H1 (cell line): ENCODE measurements at regions not wholly inside any gene's neighbourhood (a gene's known extent, or its start where the extent isn't known, plus 50 kb on each side); places are given as distances from the start of the nearest gene placed in this dataset.

Source experiments
- CTCF ChIA-PET: fragments of 300-600 bp; sonication (Branson Sonifier 250); formaldehyde crosslinking; loops from one replicate; lab custom pipeline; 2021; ENCODE audit not compliant: partially characterized antibody; lab: Charles Lee
- POLR2A ChIA-PET: fragments of 300-600 bp; sonication (Branson Sonifier 250); formaldehyde crosslinking; loops from one replicate; lab custom pipeline; 2021; ENCODE audit warnings: inconsistent platforms; ENCODE audit not compliant: partially characterized antibody; lab: Charles Lee
- DNase-seq, 2 experiments: peaks; one replicate each; pipeline versions ENCODE4 v3.0.0 to v3.0.0-alpha.2; 2010 to 2022; ENCODE audit warnings: low spot score in 2 of 2, low read depth in 1 of 2, mixed read lengths in 1 of 2
- FAIRE-seq: peaks from 2 replicates; lab custom pipeline; 2011; peaks lifted over from hg19 to GRCh38; lab: Jason Lieb, UNC
- H2AFZ ChIP-seq: 2 replicates; pipeline ENCODE4 v1.8.1; 2012; ENCODE audit warnings: low read length, inconsistent platforms
- H2AK5ac ChIP-seq: 2 replicates; pipeline ENCODE4 v1.6.1; 2013; ENCODE audit warnings: low read depth, low read length
- H2BK120ac ChIP-seq: replicated peaks from 2 replicates; pipeline ENCODE3; 2013; ENCODE audit warnings: low read depth, low read length, inconsistent platforms
- H2BK12ac ChIP-seq: 2 replicates; pipeline ENCODE4 v1.6.1; 2013; ENCODE audit warnings: low read depth, low read length
- H2BK15ac ChIP-seq: 2 replicates; pipeline ENCODE4 v1.6.1; 2013; ENCODE audit warnings: low read length
- H2BK20ac ChIP-seq: 2 replicates; pipeline ENCODE4 v1.6.1; 2013; ENCODE audit warnings: low read length
- H2BK5ac ChIP-seq: 2 replicates; pipeline ENCODE4 v1.6.1; 2013; ENCODE audit warnings: low read depth, low read length
- H3K14ac ChIP-seq: 2 replicates; pipeline ENCODE4 v1.6.1; 2013; ENCODE audit warnings: inconsistent platforms; ENCODE audit not compliant: insufficient read length
- H3K18ac ChIP-seq: 2 replicates; pipeline ENCODE4 v1.6.1; 2013; ENCODE audit warnings: low read length; ENCODE audit errors: extremely low read depth
- H3K23ac ChIP-seq: 2 replicates; pipeline ENCODE4 v1.6.1; 2013; ENCODE audit warnings: inconsistent platforms; ENCODE audit not compliant: insufficient read length
- H3K23me2 ChIP-seq: 2 replicates; pipeline ENCODE4 v1.6.1; 2013; ENCODE audit warnings: low read depth, low read length
- H3K27ac ChIP-seq: 2 replicates; pipeline ENCODE4 v1.6.1; 2011; ENCODE audit warnings: low read depth, low read length, inconsistent platforms
- H3K27me3 ChIP-seq, 4 experiments: replicated peaks in 1 of 4; 1 replicate in 1 of 4; 2 replicates in 3 of 4; pipeline versions ENCODE4 v1.6.1 to v1.8.1; 2011 to 2013; ENCODE audit warnings: low read length in 3 of 4, mild to moderate bottlenecking in 3 of 4, inconsistent platforms in 2 of 4, mixed read lengths in 2 of 4, moderate library complexity in 1 of 4; ENCODE audit not compliant: control insufficient read depth in 3 of 4, insufficient read depth in 3 of 4; ENCODE audit errors: extremely low read depth in 1 of 4
- H3K36me3 ChIP-seq, 4 experiments: 2 replicates each; pipeline versions ENCODE4 v1.6.1 to v1.8.1; 2011 to 2013; ENCODE audit warnings: mild to moderate bottlenecking in 4 of 4, low read length in 3 of 4, moderate library complexity in 2 of 4, control low read depth in 1 of 4, inconsistent platforms in 1 of 4; ENCODE audit not compliant: insufficient read depth in 4 of 4, control insufficient read depth in 2 of 4
- H3K4ac ChIP-seq: replicated peaks from 2 replicates; pipeline ENCODE3; 2013; ENCODE audit warnings: low read length, low read depth, mixed read lengths, inconsistent platforms; ENCODE audit not compliant: insufficient read length
- H3K4me1 ChIP-seq, 4 experiments: replicated peaks in 1 of 4; 1 replicate in 1 of 4; 2 replicates in 3 of 4; pipeline versions ENCODE4 v1.6.1 to v1.8.1; 2011 to 2013; ENCODE audit warnings: low read length in 3 of 4, inconsistent platforms in 2 of 4, mixed read lengths in 1 of 4; ENCODE audit not compliant: insufficient read depth in 4 of 4, control insufficient read depth in 3 of 4
- H3K4me2 ChIP-seq, 2 experiments: 2 replicates each; pipeline versions ENCODE4 v1.6.1 to v1.8.1; 2011 to 2013; ENCODE audit warnings: low read depth in 2 of 2, low read length in 2 of 2, control low read depth in 1 of 2, inconsistent platforms in 1 of 2, mild to moderate bottlenecking in 1 of 2; ENCODE audit not compliant: insufficient read depth in 1 of 2
- H3K4me3 ChIP-seq, 4 experiments: fragments of 200-600, 300-600 bp in 1 of 4; sonication (generic), shearing (Covaris generic), sonication (Bioruptor Twin) in 1 of 4; 2 replicates each; pipeline versions ENCODE4 v1.5.1 to v1.8.1; 2011 to 2016; ENCODE audit warnings: low read length in 4 of 4, low read depth in 3 of 4, control low read depth in 2 of 4, inconsistent platforms in 2 of 4, mild to moderate bottlenecking in 2 of 4, mixed read lengths in 1 of 4, moderate library complexity in 1 of 4; ENCODE audit not compliant: insufficient read depth in 2 of 4; ENCODE audit errors: extremely low read depth in 1 of 4
- H3K56ac ChIP-seq: replicated peaks from 2 replicates; pipeline ENCODE3; 2013; ENCODE audit warnings: low read depth, mild to moderate bottlenecking, mixed read lengths, low read length, inconsistent platforms; ENCODE audit not compliant: insufficient read length
- H3K79me1 ChIP-seq: 2 replicates; pipeline ENCODE4 v1.6.1; 2013; ENCODE audit warnings: low read depth, low read length, control low read depth
- H3K79me2 ChIP-seq, 2 experiments: 2 replicates each; pipeline versions ENCODE4 v1.6.1 to v1.8.1; 2012 to 2013; ENCODE audit warnings: low read length in 2 of 2, mild to moderate bottlenecking in 2 of 2, inconsistent platforms in 1 of 2; ENCODE audit not compliant: insufficient read depth in 2 of 2, control insufficient read depth in 1 of 2
- H3K9ac ChIP-seq, 4 experiments: replicated peaks in 1 of 4; 1 replicate in 1 of 4; 2 replicates in 3 of 4; pipeline versions ENCODE4 v1.6.1 to v1.8.1; 2011 to 2013; ENCODE audit warnings: low read depth in 3 of 4, low read length in 3 of 4, control low read depth in 2 of 4, mild to moderate bottlenecking in 2 of 4, moderate library complexity in 2 of 4, inconsistent platforms in 1 of 4; ENCODE audit errors: extremely low read depth in 1 of 4
- H3K9me3 ChIP-seq, 2 experiments: 2 replicates each; pipeline versions ENCODE4 v1.6.1 to v1.8.1; 2012 to 2013; ENCODE audit warnings: mild to moderate bottlenecking in 2 of 2, moderate library complexity in 2 of 2, control low read depth in 1 of 2, inconsistent platforms in 1 of 2, low read depth in 1 of 2, low read length in 1 of 2, mixed read lengths in 1 of 2; ENCODE audit not compliant: insufficient read depth in 2 of 2
- H4K20me1 ChIP-seq, 2 experiments: replicated peaks in 1 of 2; 2 replicates each; pipeline versions ENCODE3 to v1.8.1; 2011 to 2013; ENCODE audit warnings: inconsistent platforms in 2 of 2, low read length in 2 of 2, mild to moderate bottlenecking in 1 of 2; ENCODE audit not compliant: insufficient read depth in 2 of 2, control insufficient read depth in 1 of 2
- H4K5ac ChIP-seq: 2 replicates; pipeline ENCODE4 v1.6.1; 2013; ENCODE audit warnings: low read length, low read depth, mixed read lengths, inconsistent platforms; ENCODE audit not compliant: insufficient read length
- H4K8ac ChIP-seq: 2 replicates; pipeline ENCODE4 v1.8.0; 2013; ENCODE audit warnings: mild to moderate bottlenecking, moderate library complexity, low read length, inconsistent platforms; ENCODE audit not compliant: insufficient read depth; ENCODE audit errors: extremely low read depth
- H4K91ac ChIP-seq: replicated peaks from 2 replicates; pipeline ENCODE3; 2013; ENCODE audit warnings: low read length, mixed read lengths, inconsistent platforms; ENCODE audit not compliant: insufficient read length
- E2F6 ChIP-seq: IDR thresholded peaks from 2 replicates; pipeline ENCODE4 v1.6.1; 2012; ENCODE audit warnings: inconsistent platforms
- HDAC6 ChIP-seq: IDR thresholded peaks from one replicate; pipeline ENCODE4 v1.7.1; 2012; ENCODE audit warnings: low read depth, mild to moderate bottlenecking, inconsistent platforms, low read length, moderate library complexity
- SIN3A ChIP-seq, 2 experiments: IDR thresholded peaks in 1 of 2; conservative IDR thresholded peaks in 1 of 2; 2 replicates each; pipeline ENCODE4 v1.6.1; 2011 to 2012; ENCODE audit warnings: low read length in 2 of 2, improper control_type of control experiment in 1 of 2, low read depth in 1 of 2, mild to moderate bottlenecking in 1 of 2
- WGBS, 2 experiments: shearing (Covaris generic) in 1 of 2; methylation state at CpG; one replicate each; pipeline versions ENCODE4 v1.1.6 to v1.1.7; 2013 to 2015; ENCODE audit warnings: low lambda C conversion rate in 2 of 2, mixed read lengths in 2 of 2, inconsistent platforms in 1 of 2, low coverage in 1 of 2, missing lambda C conversion rate in 1 of 2; ENCODE audit not compliant: insufficient replicate concordance in 2 of 2, insufficient coverage in 1 of 2, insufficient read length in 1 of 2; ENCODE audit errors: extremely low coverage in 1 of 2, missing lambda C conversion rate in 1 of 2; 5-methylcytosine and 5-hydroxymethylcytosine counted together

DNA sequence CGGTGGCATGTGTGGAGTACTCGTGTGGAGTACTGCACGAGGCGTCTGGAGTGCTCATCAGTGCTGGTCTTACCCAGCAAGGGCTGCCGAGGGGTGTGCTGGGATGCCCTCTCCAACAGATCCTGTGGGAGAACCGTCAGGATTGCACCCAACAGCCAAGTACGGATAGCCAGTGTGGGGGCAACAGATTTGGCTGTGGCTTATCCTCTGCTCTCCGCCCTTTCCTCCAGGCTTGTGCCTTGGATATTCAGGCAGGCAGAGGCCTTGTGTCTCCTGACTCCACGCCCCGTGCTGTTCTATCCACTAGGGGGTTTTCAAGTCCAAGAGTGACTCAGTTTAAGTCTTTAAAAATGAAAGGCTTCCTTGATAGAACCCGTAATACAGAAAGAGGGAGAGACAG lies 321.0 kb upstream of the HS6ST1 start:
- H2BK120ac ChIP-seq: peak overlapping the region; percentile 98
- peak overlapping the region; percentile 100 for H2BK5ac ChIP-seq
- peak overlapping the region; percentile 100 for H2BK12ac ChIP-seq
- peaks cover 23 to 45% (median 33%) of the 10 kb centered on the region in 4 experiments for H3K4me1 ChIP-seq
- peak overlapping the region; percentile 82 for H3K56ac ChIP-seq
- POLR2A ChIA-PET: interaction anchor here (1.0 to 1.6 kb wide), 4 partner anchors 11 to 277 kb away, joined by 3 to 4 read pairs (median 4); no protein-coding TSS in a partner anchor
- CTCF ChIA-PET: interaction anchor here (0.8 to 1.2 kb wide), 3 partner anchors 36 to 334 kb away, joined by 3 to 4 read pairs (median 3); no protein-coding TSS in a partner anchor
- 88% methylated on average over 11 of the region's 11 CpGs; no CpG with 5 or more reads in 1 of the 2 experiments for WGBS, 2 experiments
- no peak overlapping the region for H2BK15ac ChIP-seq
- peak overlapping the region; percentile 42 for H4K5ac ChIP-seq
- peak overlapping the region; percentile 99 for H3K4ac ChIP-seq
- H3K79me1 ChIP-seq: no peaks in the 10 kb centered on the region
- no peaks in the 10 kb centered on the region for H3K79me2 ChIP-seq
- H4K8ac ChIP-seq: no peak overlapping the region
- H3K27me3 ChIP-seq: peaks cover 0 to 2% (median 0%) of the 10 kb centered on the region in 4 experiments; a peak in 2 of 7 replicates
- H3K18ac ChIP-seq: peak overlapping the region; percentile 93
- peak overlapping the region; percentile 99 for H4K91ac ChIP-seq
- no peak for DNase-seq
- H3K23me2 ChIP-seq: no peaks in the 10 kb centered on the region
- no peak overlapping the region for H3K14ac ChIP-seq
- H3K23ac ChIP-seq: no peak overlapping the region
- peak overlapping the region in 1 of 4 experiments; percentile 61; a peak in 2 of 7 replicates for H3K9ac ChIP-seq
- H3K9me3 ChIP-seq: no peaks in the 10 kb centered on the region
- FAIRE-seq: no peak
- H3K36me3 ChIP-seq: no peaks in the 10 kb centered on the region
- H3K4me2 ChIP-seq: 0 out of 4 replicates have a peak overlapping the region, but pooled peaks of 1 of the 2 experiments have one; percentile 32
- peak overlapping the region; percentile 97 for H2AK5ac ChIP-seq
- TF ChIP-seq HDAC6 (no peak), SIN3A (conservative IDR thresholded peaks at IDR 0.05 in 1 of 2, IDR thresholded peaks at IDR 0.05 in 1 of 2; ENCODE audit: low read depth in 1 of 2, low read length in 2 of 2) (no peak), E2F6 (no peak)
- H3K4me3 ChIP-seq: no peak overlapping the region; a peak in 1 of 8 replicates
- no peak overlapping the region for H2AFZ ChIP-seq
- H3K27ac ChIP-seq: peak overlapping the region; percentile 91
- no peaks in the 10 kb centered on the region for H4K20me1 ChIP-seq
- peak overlapping the region; percentile 100 for H2BK20ac ChIP-seq
